GM10847 (cell line): ENCODE measurements at regions not wholly inside any gene's neighbourhood (a gene's known extent, or its start where the extent isn't known, plus 50 kb on each side); places are given as distances from the start of the nearest gene placed in this dataset.

ENCODE experiments used
- POLR2A ChIP-seq: IDR thresholded peaks from 2 replicates; pipeline ENCODE4 v1.6.1; 2011; ENCODE audit not compliant: insufficient read length; ENCODE audit errors: extremely low read depth

DNA sequence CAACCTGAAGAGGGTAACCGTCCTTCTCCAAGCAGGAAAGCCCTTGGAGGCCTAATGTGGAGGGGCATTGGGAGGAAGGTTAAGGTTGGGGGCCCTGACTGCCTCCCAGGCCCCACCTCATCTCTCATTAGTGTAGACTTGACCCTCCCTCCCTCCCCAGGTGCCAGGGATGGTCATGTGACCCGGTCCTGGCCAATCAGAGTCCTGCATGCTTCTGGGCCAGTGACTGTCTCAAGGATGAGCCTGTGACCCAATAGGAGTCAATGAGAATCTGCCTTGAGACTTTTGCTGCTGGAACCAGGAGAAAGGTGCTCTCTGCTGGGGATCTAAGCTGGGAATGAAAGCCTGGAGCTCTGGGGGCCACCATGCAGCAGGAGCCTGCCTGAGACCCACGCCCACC lies 70.8 kb downstream of the NCOR2 start:
- no peak for TF ChIP-seq POLR2A

GRCh38 chr12:124495194-124495983 lies 72.0 kb downstream of the NCOR2 start:
- TF ChIP-seq POLR2A, result no peak

GRCh38 chr12:124494751-124495129 lies 72.7 kb downstream of the NCOR2 start:
- TF ChIP-seq POLR2A, result no peak

GRCh38 chr12:124493809-124494750 lies 73.3 kb downstream of the NCOR2 start:
- TF ChIP-seq POLR2A, result no peak

- TF ChIP-seq POLR2A, result no peak
Observed at GRCh38 chr12:124492879-124493808, 74.3 kb downstream of the NCOR2 start.

GRCh38 chr12:124491856-124492420 lies 75.5 kb downstream of the NCOR2 start:
- TF ChIP-seq POLR2A, result no peak

DNA sequence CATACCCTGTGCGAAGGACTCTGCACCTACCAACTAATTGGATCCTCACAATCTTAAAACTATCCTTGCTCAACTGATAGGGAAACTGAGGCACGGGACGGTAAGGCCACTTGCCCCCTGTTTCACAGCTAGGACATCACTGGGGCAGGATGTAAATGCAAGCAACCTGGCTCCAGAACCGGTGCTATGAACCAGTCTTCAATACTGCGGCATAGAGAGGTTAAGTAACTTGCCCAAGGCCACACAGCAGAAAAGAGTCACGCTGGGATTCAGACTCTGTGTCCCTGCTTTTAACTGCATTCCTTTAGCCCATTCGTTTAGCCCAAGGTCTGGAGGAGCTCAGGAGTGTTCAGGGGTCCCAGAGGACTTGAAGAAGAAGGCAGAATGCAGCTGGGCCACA lies 76.1 kb downstream of the NCOR2 start:
- TF ChIP-seq POLR2A, result no peak

GRCh38 chr12:124490584-124491305 lies 76.7 kb downstream of the NCOR2 start:
- no peak for TF ChIP-seq POLR2A

- TF ChIP-seq POLR2A, result no peak
Observed at GRCh38 chr12:124489915-124490583, 77.4 kb downstream of the NCOR2 start.

DNA sequence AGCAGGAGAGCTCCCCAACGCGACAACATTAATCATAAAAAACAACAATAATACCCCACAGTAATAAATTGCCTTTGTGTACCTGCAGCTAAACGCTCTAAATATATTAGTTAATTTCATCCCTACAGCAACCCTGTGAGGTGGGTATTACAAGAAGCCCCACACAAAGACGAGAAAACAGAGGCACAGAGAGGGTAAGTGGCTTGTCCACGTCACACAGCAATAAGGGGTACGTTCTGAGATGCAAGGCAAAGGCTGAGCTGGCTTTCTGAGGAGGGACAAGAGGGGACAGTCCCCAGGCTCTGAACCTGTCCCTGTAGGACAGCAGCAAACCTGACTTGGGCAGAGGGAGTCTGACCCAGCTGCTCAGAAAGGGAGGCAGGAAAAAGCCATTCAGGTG lies 78.2 kb downstream of the NCOR2 start:
- TF ChIP-seq POLR2A, result no peak

GRCh38 chr12:124488520-124488919 lies 78.9 kb downstream of the NCOR2 start:
- no peak for TF ChIP-seq POLR2A

- TF ChIP-seq POLR2A, result no peak
Observed at GRCh38 chr12:124487834-124488165, 79.6 kb downstream of the NCOR2 start.

GRCh38 chr12:124487066-124487833 lies 80.2 kb downstream of the NCOR2 start:
- TF ChIP-seq POLR2A, result no peak
